ENCODE measurements at regions not wholly inside any gene's neighbourhood (a gene's known extent, or its start where the extent isn't known, plus 50 kb on each side); places are given as distances from the start of the nearest gene placed in this dataset.
"Not testable (repeated sequence)": the region's sequence is repeated elsewhere in the genome, so short reads cannot be mapped to it uniquely, and the experiment has no call there.

DNA sequence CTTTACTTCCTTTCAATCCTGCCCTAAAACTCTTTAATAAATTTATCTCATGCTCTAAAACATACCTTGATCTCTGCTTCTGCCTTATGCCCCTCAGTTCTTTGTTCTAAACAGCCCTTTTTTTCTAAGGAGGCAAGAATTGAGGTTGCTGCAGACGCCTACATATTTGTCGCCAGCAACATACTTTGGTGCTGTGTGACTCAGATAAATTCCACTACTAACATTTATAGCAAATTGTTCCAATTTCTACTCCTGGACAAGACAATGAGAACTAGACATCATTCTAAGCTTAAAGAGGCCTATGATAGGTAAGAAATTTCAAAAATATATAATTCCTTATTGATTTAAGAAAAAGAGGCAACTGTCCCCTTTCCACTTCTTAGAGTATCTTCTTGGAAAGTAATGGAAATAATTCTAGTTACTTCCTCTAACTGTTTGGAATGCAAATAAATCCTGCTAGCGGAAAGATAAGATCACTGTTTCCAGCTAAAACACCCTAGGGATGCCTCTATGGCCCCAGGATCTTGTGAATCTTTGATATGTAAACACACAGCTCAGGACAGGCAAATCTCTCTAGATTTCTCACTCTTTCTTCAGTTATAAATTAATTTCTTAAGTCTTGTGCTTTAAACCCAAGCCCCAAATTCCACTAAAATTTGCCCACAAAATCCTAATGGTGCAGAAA is 869.1 kb downstream of the KCNT2 start:
- no peak for DNase-seq

DNA sequence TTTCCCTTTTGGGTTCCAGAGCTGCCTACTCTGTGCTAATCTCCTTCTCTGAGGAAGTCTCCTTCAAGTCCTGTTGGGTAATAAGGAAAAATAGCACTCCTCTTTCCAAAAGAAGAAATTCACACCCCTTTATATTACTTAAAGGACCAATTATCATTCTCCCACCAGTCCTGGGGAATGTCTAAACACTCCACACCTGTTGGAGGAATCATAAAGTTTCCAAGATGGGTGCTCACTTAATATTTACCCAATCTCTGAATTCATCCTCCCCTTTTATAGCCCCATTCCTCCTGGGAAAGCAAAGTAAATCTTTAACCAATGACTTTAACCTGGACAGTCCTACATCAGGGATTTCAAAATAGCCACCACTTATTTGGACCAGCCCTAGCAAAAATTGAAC is 873.1 kb downstream of the KCNT2 start:
- no peak for DNase-seq

DNA sequence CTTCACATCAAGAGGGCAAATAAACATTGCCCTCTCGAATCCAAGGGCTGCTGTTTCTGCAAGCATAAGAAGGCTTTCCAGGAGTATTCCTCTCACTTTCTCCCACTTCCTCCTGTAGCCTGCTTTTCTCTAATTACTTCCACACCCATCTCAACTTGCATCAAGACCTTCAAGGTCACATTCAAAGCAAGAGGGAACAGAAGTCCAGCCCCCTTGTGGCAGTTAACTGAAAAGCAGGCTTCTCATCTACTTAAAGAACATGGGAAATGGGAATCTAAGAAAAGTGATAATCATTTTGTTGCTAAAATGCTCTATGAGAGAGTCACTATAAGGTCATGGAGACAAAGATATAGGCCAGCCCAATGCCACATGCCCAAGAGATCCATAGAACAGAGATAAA is 874.4 kb downstream of the KCNT2 start:
- DNase-seq = peak in 1 of 2 experiments; percentile 19

DNA sequence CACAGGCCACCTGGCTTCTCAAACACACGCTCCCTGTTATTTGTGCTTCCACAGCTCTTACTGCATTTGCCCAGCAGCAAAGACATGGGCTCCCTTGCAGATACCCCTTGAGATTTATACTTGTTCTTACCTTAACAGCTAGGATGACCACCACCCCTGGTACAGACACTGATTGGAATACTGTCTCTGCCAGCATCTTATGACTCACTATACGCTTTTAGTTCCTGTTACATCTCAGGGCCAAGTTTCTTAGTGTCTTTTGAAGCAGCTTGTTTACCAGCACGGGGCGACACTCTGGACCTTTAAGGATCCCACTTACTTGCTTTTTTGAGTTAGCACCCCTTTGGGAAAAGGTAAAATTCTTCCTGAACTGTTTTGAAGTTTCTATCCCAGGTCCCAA is 874.8 kb downstream of the KCNT2 start:
- DNase-seq = no peak

DNA sequence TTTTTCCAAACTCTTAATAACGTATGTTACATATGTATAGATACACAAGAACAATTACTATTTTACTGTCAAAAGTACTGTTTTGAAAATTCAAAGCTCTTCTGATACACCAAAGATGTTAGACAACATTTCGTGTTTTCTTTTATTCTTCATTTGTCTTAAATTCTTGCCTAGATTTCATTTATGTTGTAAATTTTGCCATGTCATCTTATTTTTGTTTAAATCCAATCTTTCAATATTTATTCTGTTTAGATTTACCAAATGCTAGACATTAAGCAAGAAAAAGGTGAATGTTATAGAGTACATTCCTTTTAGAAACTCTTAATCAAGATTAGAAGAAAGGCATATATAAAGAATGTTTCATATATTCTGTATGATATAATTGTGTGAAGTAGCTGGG is 876.9 kb downstream of the KCNT2 start:
- DNase-seq = no peak

DNA sequence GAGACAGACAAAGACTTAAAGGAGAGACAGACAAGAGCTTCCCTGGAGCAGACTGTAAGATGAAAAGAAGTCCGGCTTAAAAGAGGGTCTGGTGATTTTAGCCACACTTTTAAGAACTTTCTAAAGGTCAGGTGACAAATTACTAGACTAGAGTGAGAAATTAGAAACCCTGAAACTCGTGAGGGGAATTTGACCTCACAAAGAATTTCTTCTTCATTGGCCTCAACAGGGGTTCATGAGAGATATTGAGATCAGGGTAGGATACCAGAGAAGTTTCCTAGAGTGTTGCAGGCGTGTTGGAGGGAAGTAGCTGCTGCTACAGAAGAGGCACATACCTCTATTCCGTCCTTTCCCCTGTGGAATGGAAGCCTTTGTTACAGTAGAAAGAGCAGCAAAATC is 884.4 kb downstream of the KCNT2 start:
- no peak for DNase-seq

DNA sequence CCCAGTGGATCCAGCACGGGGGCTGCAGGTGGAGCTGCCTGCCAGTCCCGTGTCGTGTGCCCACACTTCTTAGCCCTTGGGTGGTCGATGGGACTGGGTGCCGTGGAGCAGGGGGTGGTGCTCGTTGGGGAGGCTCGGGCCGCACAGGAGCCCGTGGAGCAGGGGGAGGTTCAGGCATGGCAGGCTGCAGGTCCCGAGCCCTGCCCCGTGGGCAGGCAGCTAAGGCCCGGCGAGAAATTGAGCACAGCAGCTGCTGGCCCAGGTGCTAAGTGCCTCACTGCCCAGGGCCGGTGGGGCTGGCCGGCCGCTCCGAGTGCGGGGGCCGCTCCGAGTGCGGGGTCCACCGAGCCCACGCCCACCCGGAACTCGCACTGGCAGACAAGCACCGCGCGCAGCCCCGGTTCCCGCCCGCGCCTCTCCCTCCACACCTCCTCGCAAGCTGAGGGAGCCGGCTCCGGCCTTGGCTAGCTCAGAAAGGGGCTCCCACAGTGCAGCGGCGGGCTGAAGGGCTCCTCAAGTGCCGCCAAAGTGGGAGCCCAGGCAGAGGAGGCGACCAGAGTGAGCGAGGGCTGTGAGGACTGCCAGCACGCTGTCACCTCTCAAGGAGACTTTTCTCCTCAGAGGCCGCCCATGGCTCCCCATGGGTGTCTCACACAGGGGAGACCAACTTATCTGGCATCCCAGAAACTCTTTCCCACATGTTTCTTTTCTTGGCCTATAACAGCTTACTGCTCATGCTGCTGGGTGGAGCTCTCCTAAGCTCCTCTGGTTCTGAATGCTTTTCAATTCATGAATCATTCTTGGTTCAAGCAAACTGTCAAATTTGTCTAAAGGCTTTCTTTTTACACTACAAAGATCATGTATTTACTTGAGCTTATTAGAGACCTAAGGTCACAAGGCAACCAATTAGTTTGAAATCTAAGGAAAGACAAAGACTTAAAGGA is 885.1 kb downstream of the KCNT2 start:
- DNase-seq = not testable (repeated sequence)

DNA sequence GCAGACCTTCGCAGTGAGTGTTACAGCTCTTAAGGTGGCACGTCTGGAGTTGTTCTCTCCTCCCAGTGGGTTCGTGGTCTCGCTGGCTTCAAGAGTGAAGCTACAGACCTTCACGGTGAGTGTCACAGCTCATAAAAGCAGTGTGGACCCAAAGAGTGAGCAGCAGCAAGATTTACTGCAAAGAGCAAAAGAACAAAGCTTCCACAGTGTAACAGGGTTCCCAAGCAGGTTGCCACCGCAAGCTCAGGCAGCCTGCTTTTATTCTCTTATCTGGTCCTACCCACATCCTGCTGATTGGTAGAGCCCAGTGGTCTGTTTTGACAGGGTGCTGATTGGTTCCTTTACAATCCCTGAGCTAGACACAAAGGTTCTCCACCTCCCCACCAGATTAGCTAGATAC is 886.1 kb downstream of the KCNT2 start:
- not testable (repeated sequence) for DNase-seq

DNA sequence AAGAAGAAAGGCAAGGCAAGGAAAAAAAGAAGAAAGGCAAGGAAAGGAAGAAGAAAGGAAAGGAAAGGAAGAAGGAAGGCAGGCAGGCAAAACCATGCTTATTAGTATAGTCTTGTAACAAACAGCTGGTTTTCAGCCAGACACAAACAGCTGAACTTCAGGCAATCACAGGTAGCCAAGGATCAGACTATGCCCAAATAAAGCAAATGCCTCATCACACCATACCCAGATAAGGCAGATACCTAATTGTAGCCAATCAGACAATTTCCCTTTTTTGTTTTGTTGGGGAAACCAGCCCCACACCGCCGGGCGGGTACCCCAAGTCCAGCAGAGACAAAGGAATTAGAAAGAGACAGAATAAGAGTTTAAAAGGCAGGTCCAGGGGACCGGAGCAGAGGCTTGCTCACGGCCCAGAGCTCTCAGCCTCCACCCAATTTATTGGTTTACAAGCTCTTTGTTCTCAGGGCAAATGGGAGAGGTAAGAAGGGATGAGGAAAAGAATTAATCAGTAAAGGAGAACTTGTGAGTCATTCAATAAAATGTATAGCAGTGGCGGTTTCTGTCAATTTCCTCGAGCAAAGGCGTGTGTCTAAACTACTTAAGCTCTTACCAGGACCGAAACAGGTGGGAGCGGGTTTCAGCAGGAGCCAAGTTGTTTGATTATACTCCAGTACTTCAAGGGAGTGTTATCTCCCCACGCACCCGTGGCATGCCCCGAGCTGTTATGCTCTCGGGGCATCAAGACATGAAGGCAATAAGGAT is 886.8 kb downstream of the KCNT2 start:
- DNase-seq = no peak

DNA sequence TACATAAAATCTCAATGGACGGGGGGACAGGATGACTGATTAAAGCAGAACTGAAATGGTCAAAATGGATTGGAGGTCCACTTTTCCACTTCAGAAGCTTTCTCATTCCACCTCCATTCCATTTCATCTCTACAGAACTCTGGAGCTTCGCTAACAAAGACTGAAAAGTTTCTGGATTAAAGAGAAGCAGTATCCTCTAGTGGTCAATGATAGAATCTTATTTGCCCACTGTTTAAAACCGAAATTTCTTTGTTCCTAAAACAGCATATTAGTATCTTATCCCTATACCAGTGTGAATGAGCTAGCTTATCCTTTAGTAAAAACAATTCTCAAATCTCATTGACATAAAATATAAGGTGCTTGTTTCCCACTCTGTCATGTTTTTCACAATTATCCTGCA is 890.6 kb downstream of the KCNT2 start:
- no peak for DNase-seq

DNA sequence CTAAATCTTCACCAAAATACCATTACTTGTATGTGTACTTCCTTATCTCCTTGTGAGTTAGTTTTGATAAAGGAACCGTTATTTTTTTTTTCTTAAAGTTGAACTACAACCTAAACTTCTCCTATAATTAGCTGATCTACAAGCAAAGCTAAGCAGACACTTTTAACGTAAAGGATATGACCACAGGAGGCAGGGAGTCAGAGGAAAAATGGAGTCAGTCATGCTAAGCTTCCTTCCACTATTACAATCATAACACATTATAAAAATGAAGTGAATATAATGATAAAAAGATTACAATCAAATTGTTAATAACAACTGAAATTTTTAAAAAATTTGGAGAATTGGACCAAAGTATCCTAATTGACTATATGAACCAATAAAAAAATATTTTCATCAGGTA is 892.6 kb downstream of the KCNT2 start:
- no peak for DNase-seq

DNA sequence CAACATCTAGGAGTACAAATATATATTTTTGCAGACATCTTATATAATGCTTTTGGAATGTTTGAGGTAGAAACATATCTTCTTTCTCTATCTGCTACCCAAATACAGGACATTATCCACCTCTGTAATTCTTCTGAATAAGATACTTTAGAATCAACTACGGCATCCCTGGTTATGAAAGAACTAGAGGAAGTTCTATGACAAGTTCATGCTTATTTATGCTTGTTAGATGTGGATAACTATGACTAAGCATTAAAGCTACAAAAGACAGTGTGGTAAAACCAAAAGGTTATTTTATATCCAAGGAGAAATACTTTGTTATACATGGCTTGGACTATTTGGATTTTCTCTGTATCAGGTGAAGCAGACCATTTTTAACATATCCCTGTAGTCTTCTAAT is 894.0 kb downstream of the KCNT2 start:
- DNase-seq = no peak

DNA sequence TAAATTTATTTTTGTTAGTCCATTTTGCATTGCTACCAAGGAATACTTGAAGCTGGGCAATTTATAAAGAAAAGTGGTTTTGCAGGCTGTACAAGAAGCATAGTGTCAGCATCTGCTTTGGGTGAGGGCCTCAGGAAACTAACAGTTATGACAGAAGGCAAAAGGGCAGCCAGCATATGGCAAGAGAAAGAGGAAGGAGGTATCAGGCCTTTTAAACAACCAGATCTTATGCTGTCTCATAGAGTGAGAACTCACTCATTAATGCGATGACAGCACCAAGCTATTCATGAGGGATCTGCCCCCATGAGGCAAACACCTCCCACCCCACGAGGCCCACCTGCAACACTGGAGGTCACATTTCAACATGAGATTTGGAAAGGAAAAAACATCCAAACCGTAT is 898.4 kb downstream of the KCNT2 start:
- no peak for DNase-seq

DNA sequence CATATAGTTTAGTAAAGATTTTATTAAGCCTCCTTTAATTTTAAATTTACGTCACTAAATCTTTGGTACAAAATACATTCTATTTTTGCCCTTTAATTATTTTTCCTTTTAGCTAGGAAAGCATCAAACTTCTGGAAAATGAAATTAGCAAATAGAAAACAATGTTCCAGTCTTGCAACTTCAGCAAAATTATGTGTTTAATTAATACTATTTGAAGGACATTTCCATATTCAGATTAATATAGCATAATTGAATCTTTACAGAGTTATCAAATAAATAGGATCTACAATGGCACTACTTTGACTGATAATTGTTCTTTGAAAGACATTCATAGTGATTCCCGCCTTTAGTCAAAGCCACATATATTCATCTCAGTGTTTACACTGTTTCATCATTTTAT is 904.2 kb downstream of the KCNT2 start:
- DNase-seq = no peak

DNA sequence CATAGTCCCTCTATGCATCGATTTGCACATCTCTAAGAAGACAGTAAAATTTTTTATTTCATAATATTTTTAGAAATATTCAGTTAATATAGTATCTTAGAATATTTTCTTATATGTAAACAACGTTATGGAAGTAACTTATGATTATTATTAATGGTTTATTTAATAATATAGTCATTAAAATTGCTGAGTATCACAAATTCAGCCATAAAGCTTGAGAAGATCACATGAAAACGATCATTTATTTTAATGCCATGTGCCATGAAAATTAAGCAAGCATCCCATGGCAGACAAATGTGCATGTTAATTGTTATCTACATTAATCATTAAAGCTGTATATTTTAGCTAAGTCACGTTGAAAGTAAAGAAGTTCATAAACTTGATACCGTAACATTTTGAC is 907.1 kb downstream of the KCNT2 start:
- no peak for DNase-seq

DNA sequence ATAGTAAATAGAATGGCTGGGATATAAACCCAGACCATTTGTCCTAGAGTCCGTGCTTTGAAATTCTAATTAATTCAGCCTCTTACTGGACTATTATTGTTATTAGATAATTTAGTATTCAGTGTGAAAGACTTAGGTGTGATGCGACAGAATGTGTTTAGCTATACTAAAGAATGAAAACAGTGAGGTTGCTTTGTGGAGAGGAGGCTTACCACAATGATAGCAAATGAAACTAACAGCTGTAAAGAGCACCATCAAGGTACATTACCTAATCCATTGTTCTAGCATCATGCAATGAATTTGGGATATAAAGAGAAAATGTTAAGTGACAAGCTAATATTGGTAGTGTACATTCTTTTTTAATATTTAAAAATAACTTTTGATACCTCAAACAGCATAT is 911.1 kb downstream of the KCNT2 start:
- no peak for DNase-seq

DNA sequence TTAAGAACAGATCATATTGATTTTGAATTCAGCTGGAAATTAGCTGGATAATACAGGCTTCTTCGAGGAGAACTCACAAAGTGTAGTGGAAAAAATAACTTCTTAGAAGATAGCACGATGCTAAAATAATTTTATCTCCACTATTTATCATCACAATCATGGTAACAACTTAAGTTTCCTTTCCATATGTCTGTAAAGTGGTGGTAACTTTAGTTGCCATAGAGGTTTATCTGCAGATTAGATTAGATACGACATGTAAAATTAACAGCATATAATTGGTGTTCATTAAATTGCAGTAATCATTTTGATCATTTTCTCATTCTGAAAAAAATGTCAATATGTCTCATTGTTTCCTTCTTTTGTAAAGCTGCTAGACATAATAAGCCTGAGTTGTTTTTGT is 921.5 kb downstream of the KCNT2 start:
- DNase-seq = no peak

DNA sequence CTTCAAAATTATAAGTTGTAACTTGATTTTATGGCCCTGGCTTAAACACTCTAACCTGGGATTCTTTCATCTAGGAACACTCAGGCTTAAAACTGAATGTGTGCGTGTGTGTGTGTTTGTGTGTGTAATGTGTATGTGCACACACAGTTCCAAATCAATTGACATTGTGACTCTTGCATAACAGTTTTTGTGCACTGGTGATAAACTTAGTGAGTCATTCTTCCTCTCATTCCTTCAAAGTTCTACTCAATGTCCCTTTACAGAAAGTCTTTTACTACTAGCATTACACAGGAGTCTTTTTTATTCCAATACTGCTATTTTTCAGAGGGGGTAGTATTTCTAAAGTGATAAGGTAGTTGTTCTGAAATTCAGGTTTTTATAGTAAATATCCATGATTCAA is 943.6 kb downstream of the KCNT2 start:
- DNase-seq = no peak

DNA sequence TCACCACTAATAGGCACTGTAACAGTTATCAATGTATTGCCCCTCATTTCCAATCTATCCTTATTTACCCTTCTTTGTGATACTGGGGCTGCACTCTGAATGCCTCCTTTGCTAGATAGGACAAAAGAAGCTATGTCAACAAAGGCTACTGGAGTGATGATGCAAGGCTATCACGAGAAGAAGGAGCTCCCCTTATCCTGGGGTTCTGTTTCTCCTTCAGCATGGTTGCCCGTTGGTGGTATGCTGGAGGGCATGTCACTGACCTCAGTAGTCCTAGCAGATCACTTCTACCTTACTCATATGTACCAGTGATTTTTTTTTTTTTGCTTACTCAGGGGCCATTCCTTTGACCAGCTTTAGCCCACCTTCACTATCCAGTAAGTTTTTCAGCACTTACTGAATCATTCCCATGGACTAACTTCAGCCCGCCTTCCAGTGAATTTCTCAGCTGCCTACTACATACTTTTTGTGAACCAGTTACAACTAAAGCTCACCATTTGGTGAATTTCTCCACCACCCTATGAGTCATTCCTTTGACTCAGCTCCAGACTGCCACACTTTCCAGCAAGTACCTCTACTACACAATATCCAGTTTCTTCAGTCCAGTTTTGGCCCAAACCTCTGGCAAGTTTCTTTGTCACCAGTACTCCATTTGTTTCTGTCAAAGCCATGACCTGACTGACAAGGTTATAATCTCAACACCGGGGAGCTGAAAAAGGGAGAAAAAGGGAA is 944.5 kb downstream of the KCNT2 start:
- no peak for DNase-seq

DNA sequence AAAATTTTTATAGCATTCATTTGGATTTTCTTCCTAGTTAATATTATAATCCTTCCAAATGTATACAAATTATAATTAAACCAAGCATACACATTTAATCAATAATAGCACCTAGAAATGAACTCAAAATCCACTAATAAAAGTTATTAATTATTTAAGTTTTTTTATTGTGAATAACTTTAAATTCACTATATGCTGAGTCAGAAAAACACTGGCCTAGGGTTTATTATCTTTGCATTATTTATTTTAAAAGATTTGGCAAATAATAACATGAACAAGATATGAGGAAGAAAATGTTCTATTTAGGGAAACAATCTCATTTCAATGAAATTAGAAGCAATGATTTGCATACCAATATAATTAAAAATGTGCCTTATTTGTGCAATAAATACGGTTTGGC is 951.5 kb downstream of the KCNT2 start:
- DNase-seq = no peak

DNA sequence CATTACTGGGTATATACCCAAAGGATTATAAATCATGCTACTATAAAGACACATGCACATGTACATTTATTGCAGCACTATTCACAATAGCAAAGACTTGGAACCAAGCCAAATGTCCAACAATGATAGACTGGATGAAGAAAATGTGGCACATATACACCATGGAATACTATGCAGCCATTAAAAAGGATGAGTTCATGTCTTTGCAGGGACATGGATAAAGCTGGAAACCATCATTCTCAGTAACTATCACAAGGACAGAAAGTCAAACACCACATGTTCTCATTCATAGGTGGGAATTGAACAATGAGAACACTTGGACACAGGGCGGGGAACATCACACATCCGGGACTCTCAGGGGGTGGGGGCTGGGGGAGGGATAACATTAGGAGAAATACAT is 959.4 kb downstream of the KCNT2 start:
- DNase-seq = not testable (repeated sequence)

DNA sequence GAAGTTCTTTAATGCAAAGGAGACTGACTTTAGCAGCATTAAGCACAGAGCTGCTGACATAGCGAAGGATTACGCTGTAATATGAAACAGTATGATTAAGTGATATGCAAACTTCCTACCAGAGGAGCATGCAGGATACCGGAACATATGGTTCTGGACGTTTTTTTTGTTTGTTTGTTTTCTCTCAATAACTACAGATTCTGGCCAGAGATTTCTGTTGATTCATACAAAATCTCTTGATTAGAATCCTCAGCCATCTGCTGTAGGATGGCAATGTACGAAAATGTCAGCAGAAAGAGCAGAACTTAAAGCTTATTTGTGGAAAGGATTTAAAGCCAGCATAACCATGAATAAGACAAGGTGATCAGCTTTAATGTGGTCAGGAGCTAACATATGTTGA is 970.7 kb downstream of the KCNT2 start:
- DNase-seq = no peak

DNA sequence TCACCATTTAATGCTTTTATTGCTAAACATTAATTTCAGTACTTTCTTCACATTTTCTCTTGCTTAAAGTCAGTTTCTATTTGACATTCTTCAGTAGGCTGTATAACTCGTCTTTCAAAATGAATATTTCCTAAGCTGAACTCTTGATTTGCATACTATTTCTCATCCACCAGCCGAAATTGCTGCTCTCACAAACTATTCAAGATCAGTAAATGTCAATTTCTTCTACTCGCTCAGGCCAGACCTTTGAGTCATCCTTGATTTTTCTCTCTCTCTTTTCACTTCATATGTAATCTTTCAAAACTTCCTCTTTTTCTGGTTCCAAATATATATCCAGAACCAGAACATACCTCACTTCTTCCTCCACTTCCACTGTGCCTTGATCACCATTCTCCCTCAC is 990.0 kb downstream of the KCNT2 start:
- no peak for DNase-seq
